Right atrium auricular region (tissue), 2 donors: ENCODE measurements at regions not wholly inside any gene's neighbourhood (a gene's known extent, or its start where the extent isn't known, plus 50 kb on each side); places are given as distances from the start of the nearest gene placed in this dataset.

Experiments used
- DNase-seq: peaks from one replicate; pipeline ENCODE4 v3.0.0-alpha.2; 2019; ENCODE audit warnings: low spot score
- H3K27ac ChIP-seq, 2 donors: fragments of 200-600 bp; sonication (generic); 1 replicate in 1 of 2; 2 replicates in 1 of 2; pipeline ENCODE4 v1.5.1; 2016 to 2019
- H3K27me3 ChIP-seq, 2 donors: fragments of 200-600 bp; sonication (generic); one replicate each; pipeline versions ENCODE4 v1.5.1 to v1.6.0; 2017 to 2019
- H3K36me3 ChIP-seq: fragments of 200-600 bp; sonication (generic); one replicate; pipeline ENCODE4 v1.5.1; 2016
- H3K4me1 ChIP-seq, 2 donors: fragments of 200-600 bp; sonication (generic); one replicate each; pipeline versions ENCODE4 v1.5.1 to v1.6.0; 2017 to 2019
- H3K4me3 ChIP-seq, 2 donors: fragments of 200-600 bp; sonication (generic); 1 replicate in 1 of 2; 2 replicates in 1 of 2; pipeline ENCODE4 v1.5.1; 2017 to 2019; ENCODE audit warnings: mild to moderate bottlenecking in 1 of 2, moderate library complexity in 1 of 2
- H3K9me3 ChIP-seq, 2 donors: fragments of 200-600 bp; sonication (generic); one replicate each; pipeline ENCODE4 v1.5.1; 2019
- TF ChIP-seq, protein P1 (sequence below), 2 donors: fragments of 200-600 bp; sonication (generic); IDR thresholded peaks; one replicate each; pipeline ENCODE4 v1.5.1; 2019; ENCODE audit warnings: antibody characterized with exemption in 2 of 2

DNA sequence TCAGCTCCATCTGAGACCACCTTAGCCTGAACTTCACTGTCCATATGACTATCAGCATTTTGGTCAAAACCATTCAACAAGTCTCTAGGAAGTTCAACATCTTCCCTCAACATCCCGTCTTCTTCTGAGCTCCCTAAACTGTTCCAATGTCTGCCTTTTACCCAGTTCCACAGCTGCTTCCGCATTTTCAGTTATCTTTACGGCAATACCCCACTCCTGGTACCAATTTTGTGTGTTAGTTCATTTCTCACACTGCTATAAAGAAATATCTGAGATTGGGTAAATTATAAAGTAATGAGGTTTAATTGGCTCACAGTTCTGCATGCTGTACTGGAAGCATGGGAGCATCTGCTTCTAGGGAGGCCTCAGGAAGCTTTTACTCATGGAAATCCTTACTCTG lies 771.2 kb downstream of the SLITRK6 start:
- no peak overlapping the region for H3K4me3 ChIP-seq
- H3K4me1 ChIP-seq = no peaks in the 10 kb centered on the region
- H3K27me3 ChIP-seq = no peaks in the 10 kb centered on the region
- H3K9me3 ChIP-seq = peaks cover 7 to 17% of the 10 kb centered on the region in 2 donors
- H3K27ac ChIP-seq = no peak overlapping the region
- TF ChIP-seq, protein P1, sequence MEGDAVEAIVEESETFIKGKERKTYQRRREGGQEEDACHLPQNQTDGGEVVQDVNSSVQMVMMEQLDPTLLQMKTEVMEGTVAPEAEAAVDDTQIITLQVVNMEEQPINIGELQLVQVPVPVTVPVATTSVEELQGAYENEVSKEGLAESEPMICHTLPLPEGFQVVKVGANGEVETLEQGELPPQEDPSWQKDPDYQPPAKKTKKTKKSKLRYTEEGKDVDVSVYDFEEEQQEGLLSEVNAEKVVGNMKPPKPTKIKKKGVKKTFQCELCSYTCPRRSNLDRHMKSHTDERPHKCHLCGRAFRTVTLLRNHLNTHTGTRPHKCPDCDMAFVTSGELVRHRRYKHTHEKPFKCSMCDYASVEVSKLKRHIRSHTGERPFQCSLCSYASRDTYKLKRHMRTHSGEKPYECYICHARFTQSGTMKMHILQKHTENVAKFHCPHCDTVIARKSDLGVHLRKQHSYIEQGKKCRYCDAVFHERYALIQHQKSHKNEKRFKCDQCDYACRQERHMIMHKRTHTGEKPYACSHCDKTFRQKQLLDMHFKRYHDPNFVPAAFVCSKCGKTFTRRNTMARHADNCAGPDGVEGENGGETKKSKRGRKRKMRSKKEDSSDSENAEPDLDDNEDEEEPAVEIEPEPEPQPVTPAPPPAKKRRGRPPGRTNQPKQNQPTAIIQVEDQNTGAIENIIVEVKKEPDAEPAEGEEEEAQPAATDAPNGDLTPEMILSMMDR (IDR thresholded peaks at IDR 0.05) = no peak
- no peak for DNase-seq
- no peaks in the 10 kb centered on the region for H3K36me3 ChIP-seq

DNA sequence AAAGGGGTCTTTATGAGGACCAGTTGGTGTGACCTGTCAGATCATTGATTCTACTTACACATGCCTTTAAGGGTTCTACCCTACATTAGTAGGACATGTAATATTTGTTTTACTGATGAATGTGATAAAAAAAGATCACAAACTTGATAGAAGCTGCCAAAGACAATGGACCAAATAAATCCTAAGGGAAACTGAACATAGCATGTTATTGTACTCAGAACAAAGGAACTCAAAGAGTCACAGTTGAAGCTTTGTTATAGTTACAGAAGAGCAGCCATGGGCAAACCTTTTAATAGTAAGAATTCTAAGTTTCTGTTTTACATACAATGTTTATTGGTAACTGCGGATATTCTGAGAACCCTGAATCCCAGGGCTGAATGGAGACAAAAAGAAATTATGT lies 780.1 kb downstream of the SLITRK6 start:
- H3K27ac ChIP-seq = no peak overlapping the region
- DNase-seq = no peak
- no peaks in the 10 kb centered on the region for H3K9me3 ChIP-seq
- TF ChIP-seq, protein P1 (IDR thresholded peaks at IDR 0.05) = no peak
- H3K27me3 ChIP-seq = no peaks in the 10 kb centered on the region
- H3K4me3 ChIP-seq = no peak overlapping the region
- no peaks in the 10 kb centered on the region for H3K4me1 ChIP-seq
- no peaks in the 10 kb centered on the region for H3K36me3 ChIP-seq

DNA sequence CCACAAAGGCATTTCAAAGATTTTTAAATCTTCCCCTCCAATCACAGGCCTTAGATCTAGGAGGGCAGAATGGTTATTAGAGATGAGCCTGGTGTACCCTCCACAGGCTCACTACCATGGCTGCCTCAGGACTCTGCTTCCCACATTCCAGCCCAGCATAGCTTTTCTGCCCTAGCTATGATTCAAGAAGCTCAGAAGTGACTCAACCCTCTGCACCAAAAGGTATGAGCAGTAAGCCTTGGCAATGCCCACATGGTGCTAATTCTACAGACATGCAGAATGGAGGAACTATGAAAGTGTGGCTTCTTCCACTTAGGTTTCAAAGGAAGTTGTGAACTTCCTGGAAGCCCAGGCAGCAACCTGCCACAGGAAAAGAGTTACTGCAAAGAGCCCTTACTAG lies 786.2 kb downstream of the SLITRK6 start:
- Histone ChIP-seq H3K4me3 (no peak overlapping the region), H3K27ac (no peak overlapping the region), H3K36me3 (no peaks in the 10 kb centered on the region), H3K9me3 (no peaks in the 10 kb centered on the region), H3K4me1 (no peaks in the 10 kb centered on the region), H3K27me3 (no peaks in the 10 kb centered on the region)
- TF ChIP-seq, protein P1 (IDR thresholded peaks at IDR 0.05) = no peak
- DNase-seq = no peak

DNA sequence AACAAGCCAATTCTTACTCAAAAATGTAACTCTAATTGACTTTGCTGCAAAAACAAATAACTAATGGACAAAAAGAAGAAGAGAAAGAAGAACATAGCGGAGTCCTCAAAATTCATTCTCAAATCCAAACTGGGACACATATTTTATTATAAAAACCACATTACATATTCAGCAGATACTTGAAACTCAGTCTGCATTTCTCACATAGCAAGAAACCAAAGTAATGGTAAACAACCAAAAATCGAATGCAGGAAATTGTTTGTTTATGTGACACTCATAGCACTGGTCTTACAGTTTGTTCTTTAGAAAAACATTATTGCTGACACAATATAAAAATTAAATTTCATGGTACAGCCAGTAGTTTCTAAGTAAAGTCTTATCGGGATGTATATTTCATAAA lies 789.8 kb downstream of the SLITRK6 start:
- DNase-seq = no peak
- TF ChIP-seq, protein P1 (IDR thresholded peaks at IDR 0.05) = no peak

DNA sequence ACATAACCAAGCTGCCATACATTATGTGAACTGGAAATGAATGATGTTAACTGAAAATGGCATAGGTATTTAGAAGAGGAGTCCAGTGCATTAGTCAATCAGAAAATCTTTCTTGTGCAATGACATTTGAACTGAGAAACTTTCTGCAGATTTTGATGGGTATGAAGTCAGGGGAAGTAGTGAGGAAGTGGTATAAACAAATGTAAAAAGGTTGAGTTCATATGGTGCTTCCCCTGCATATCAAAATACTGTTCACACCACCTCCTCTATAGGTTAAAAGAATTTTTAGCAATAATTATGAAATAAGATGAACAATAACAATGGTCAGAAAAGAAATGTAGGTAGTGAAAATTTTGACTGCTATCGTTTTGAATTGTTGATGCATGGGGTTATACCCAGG lies 800.0 kb downstream of the SLITRK6 start:
- Histone ChIP-seq H3K9me3 (no peaks in the 10 kb centered on the region), H3K4me3 (no peak overlapping the region), H3K36me3 (no peaks in the 10 kb centered on the region), H3K4me1 (no peaks in the 10 kb centered on the region), H3K27me3 (no peaks in the 10 kb centered on the region), H3K27ac (no peak overlapping the region)
- no peak for DNase-seq
- TF ChIP-seq, protein P1 (IDR thresholded peaks at IDR 0.05) = no peak

More for the DNA sequence above, 789.8 kb downstream of the SLITRK6 start:
- H3K4me1 ChIP-seq = no peaks in the 10 kb centered on the region
- no peak overlapping the region for H3K27ac ChIP-seq
- H3K9me3 ChIP-seq = no peaks in the 10 kb centered on the region
- no peaks in the 10 kb centered on the region for H3K27me3 ChIP-seq
- H3K4me3 ChIP-seq = no peak overlapping the region
- H3K36me3 ChIP-seq = no peaks in the 10 kb centered on the region

DNA sequence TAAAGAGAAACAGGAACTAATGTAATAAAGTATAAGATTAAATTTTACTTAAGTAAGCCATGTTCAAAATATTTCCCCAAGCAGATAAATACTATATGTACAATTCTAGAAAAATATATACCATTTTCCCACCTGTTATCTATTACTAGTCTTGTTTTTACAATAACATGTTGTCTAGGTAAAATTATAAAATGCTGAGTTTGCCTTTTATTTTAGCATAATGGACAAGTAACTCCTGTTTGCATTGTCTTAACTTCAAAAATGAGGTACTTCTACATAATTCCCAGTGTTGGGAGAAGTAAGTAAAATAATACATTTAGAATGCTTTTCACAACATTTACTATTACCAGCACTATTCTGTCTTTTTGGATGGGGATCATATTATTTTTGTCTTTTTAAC lies 800.5 kb downstream of the SLITRK6 start:
- Histone ChIP-seq H3K27ac (no peak overlapping the region), H3K4me3 (no peak overlapping the region), H3K36me3 (no peaks in the 10 kb centered on the region), H3K27me3 (no peaks in the 10 kb centered on the region), H3K4me1 (no peaks in the 10 kb centered on the region), H3K9me3 (no peaks in the 10 kb centered on the region)
- DNase-seq = no peak
- TF ChIP-seq, protein P1 (IDR thresholded peaks at IDR 0.05) = no peak
